Fibroblast of skin of left biceps (primary cell): ENCODE measurements at regions not wholly inside any gene's neighbourhood (a gene's known extent, or its start where the extent isn't known, plus 50 kb on each side); places are given as distances from the start of the nearest gene placed in this dataset.

Source experiments
- DNase-seq, 2 experiments: peaks; one replicate each; pipeline ENCODE4 v3.0.0-alpha.2; 2013; ENCODE audit warnings: low read depth in 2 of 2

- no peak for DNase-seq
Observed at GRCh38 chr10:76733441-76733936, 904.1 kb downstream of the KCNMA1 start.

- no peak for DNase-seq
Observed at GRCh38 chr10:76732306-76732705, 905.3 kb downstream of the KCNMA1 start.

GRCh38 chr10:76729841-76730487, 907.6 kb downstream of the KCNMA1 start:
- DNase-seq, result no peak

GRCh38 chr10:76729346-76729745, 908.3 kb downstream of the KCNMA1 start:
- DNase-seq, result no peak

GRCh38 chr10:76727038-76727437, 910.6 kb downstream of the KCNMA1 start:
- no peak for DNase-seq

- DNase-seq, result no peak
Observed at GRCh38 chr10:76723844-76724243, 913.8 kb downstream of the KCNMA1 start.

- DNase-seq, result no peak
Observed at GRCh38 chr10:76721891-76722505, 915.6 kb downstream of the KCNMA1 start.

GRCh38 chr10:76719006-76719405, 918.6 kb downstream of the KCNMA1 start:
- DNase-seq, result no peak

- peak; percentile 39 to 52 for DNase-seq
Observed at GRCh38 chr10:76717141-76717540, 920.5 kb downstream of the KCNMA1 start.

- DNase-seq, result no peak
Observed at GRCh38 chr10:76711222-76711997, 926.2 kb downstream of the KCNMA1 start.

- no peak for DNase-seq
Observed at GRCh38 chr10:76700241-76700640, 937.4 kb downstream of the KCNMA1 start.

- DNase-seq, result no peak
Observed at GRCh38 chr10:76697923-76698322, 939.7 kb downstream of the KCNMA1 start.

- DNase-seq, result no peak
Observed at GRCh38 chr10:76695069-76695468, 942.5 kb downstream of the KCNMA1 start.

- no peak for DNase-seq
Observed at GRCh38 chr10:76686201-76686600, 951.4 kb downstream of the KCNMA1 start.

GRCh38 chr10:76684968-76685367, 952.6 kb downstream of the KCNMA1 start:
- no peak for DNase-seq

- no peak for DNase-seq
Observed at GRCh38 chr10:76681153-76681552, 956.5 kb downstream of the KCNMA1 start.

- DNase-seq, result no peak
Observed at GRCh38 chr10:76679030-76679429, 958.6 kb downstream of the KCNMA1 start.

GRCh38 chr10:76675951-76676587, 961.5 kb downstream of the KCNMA1 start:
- DNase-seq, result no peak

- no peak for DNase-seq
Observed at GRCh38 chr10:76675561-76675950, 962.1 kb downstream of the KCNMA1 start.

GRCh38 chr10:76667408-76668370, 969.9 kb downstream of the KCNMA1 start:
- DNase-seq, result no peak

GRCh38 chr10:76666891-76667290, 970.7 kb downstream of the KCNMA1 start:
- DNase-seq, result no peak
